IMR-90 (cell line): ENCODE measurements at regions not wholly inside any gene's neighbourhood (a gene's known extent, or its start where the extent isn't known, plus 50 kb on each side); places are given as distances from the start of the nearest gene placed in this dataset.

ENCODE experiments used
- ATAC-seq: fragments of 200-7000 bp; cut with Tn5 transposase; 2 replicates; pipeline ENCODE4 v1.9.1; 2020; ENCODE audit warnings: low read depth, mild to moderate bottlenecking, moderate library complexity
- BruUV-seq: library from RNA; stranded (reverse); fragments of 400-500 nt; replicated peaks from 2 replicates; lab custom pipeline; 2021; lab: Mats Ljungman, UMichigan
- CTCF ChIA-PET: fragments of 300-600 bp; formaldehyde crosslinking; extraction: SDS; loops from one replicate; lab custom pipeline; 2021; ENCODE audit warnings: antibody characterized with exemption; lab: Yijun Ruan, JAX
- POLR2A ChIA-PET: fragments of 300-600 bp; sonication (Branson Sonifier 250); formaldehyde crosslinking; loops from one replicate; lab custom pipeline; 2022; ENCODE audit warnings: antibody characterized with exemption; ENCODE audit not compliant: unreplicated experiment; lab: Charles Lee
- DNase-seq: peaks from one replicate; pipeline ENCODE4 v3.0.0; 2013
- H2AFZ ChIP-seq: replicated peaks from 2 replicates; pipeline ENCODE3; 2013; ENCODE audit warnings: low read length, mild to moderate bottlenecking; ENCODE audit not compliant: poor library complexity
- H2AK5ac ChIP-seq: 2 replicates; pipeline ENCODE4 v1.6.1; 2013; ENCODE audit warnings: low read depth, low read length, inconsistent platforms
- H2AK9ac ChIP-seq: replicated peaks from 2 replicates; pipeline ENCODE3; 2013; ENCODE audit warnings: mild to moderate bottlenecking, low read depth, low read length, moderate library complexity; ENCODE audit not compliant: poor library complexity
- H2BK120ac ChIP-seq: 2 replicates; pipeline ENCODE4 v1.6.1; 2013; ENCODE audit warnings: low read depth, low read length, inconsistent platforms
- H2BK15ac ChIP-seq: 3 replicates; pipeline ENCODE4 v1.6.1; 2013; ENCODE audit warnings: low read depth, low read length, inconsistent platforms
- H2BK20ac ChIP-seq: 2 replicates; pipeline ENCODE4 v1.6.1; 2013; ENCODE audit warnings: low read depth, mild to moderate bottlenecking, inconsistent platforms, low read length, moderate library complexity
- H2BK5ac ChIP-seq: 2 replicates; pipeline ENCODE4 v1.6.1; 2013; ENCODE audit warnings: mild to moderate bottlenecking, low read depth, low read length, inconsistent platforms; ENCODE audit not compliant: poor library complexity, severe bottlenecking
- H3K14ac ChIP-seq: replicated peaks from 2 replicates; pipeline ENCODE4 v1.6.1; 2013; ENCODE audit warnings: low read depth, low read length, inconsistent platforms
- H3K18ac ChIP-seq: 2 replicates; pipeline ENCODE4 v1.6.1; 2013; ENCODE audit warnings: low read depth, low read length, control low read depth
- H3K23ac ChIP-seq: 2 replicates; pipeline ENCODE4 v1.6.1; 2013; ENCODE audit warnings: low read depth, low read length, inconsistent platforms
- H3K27ac ChIP-seq: 2 replicates; pipeline ENCODE4 v1.5.1; 2013; ENCODE audit warnings: mild to moderate bottlenecking, control low read depth, low read length; ENCODE audit not compliant: insufficient read depth
- H3K27me3 ChIP-seq: 2 replicates; pipeline ENCODE4 v1.6.1; 2013; ENCODE audit warnings: low read length; ENCODE audit not compliant: control insufficient read depth, insufficient read depth
- H3K36me3 ChIP-seq: 2 replicates; pipeline ENCODE4 v1.6.1; 2013; ENCODE audit warnings: low read length, mixed read lengths; ENCODE audit not compliant: control insufficient read depth, insufficient read depth
- H3K4ac ChIP-seq: 2 replicates; pipeline ENCODE4 v1.6.1; 2013; ENCODE audit warnings: low read depth, low read length, inconsistent platforms
- H3K4me1 ChIP-seq: 2 replicates; pipeline ENCODE4 v1.6.1; 2013; ENCODE audit warnings: low read length, mixed read lengths; ENCODE audit not compliant: control insufficient read depth, insufficient read depth
- H3K4me2 ChIP-seq: 2 replicates; pipeline ENCODE4 v1.6.1; 2013; ENCODE audit warnings: low read depth, mild to moderate bottlenecking, control low read depth, low read length, moderate library complexity
- H3K4me3 ChIP-seq: 2 replicates; pipeline ENCODE4 v1.5.1; 2013; ENCODE audit warnings: low read depth, mild to moderate bottlenecking, control low read depth, low read length, moderate library complexity; ENCODE audit not compliant: insufficient read depth
- H3K56ac ChIP-seq: 2 replicates; pipeline ENCODE4 v1.6.1; 2013; ENCODE audit warnings: low read length, inconsistent platforms; ENCODE audit not compliant: insufficient read depth; ENCODE audit errors: extremely low read depth
- H3K79me1 ChIP-seq, 2 experiments: 2 replicates each; pipeline ENCODE4 v1.6.1; 2013; ENCODE audit warnings: low read length in 2 of 2, inconsistent platforms in 1 of 2, low read depth in 1 of 2
- H3K9ac ChIP-seq: 2 replicates; pipeline ENCODE4 v1.6.1; 2013; ENCODE audit warnings: low read depth, low read length, control low read depth
- H3K9me1 ChIP-seq: 2 replicates; pipeline ENCODE4 v1.6.1; 2013; ENCODE audit warnings: low read length, inconsistent platforms; ENCODE audit not compliant: insufficient read depth
- H3K9me3 ChIP-seq: 2 replicates; pipeline ENCODE4 v1.6.1; 2013; ENCODE audit warnings: low read length; ENCODE audit not compliant: control insufficient read depth, insufficient read depth
- H4K20me1 ChIP-seq: 2 replicates; pipeline ENCODE4 v1.6.1; 2013; ENCODE audit warnings: low read length, inconsistent platforms; ENCODE audit not compliant: insufficient read depth
- H4K5ac ChIP-seq: 2 replicates; pipeline ENCODE4 v1.6.1; 2013; ENCODE audit warnings: mild to moderate bottlenecking, low read depth, low read length, control low read depth
- H4K8ac ChIP-seq, 2 experiments: 2 replicates each; pipeline ENCODE4 v1.6.1; 2013; ENCODE audit warnings: low read depth in 2 of 2, low read length in 2 of 2, control low read depth in 1 of 2, inconsistent platforms in 1 of 2
- H4K91ac ChIP-seq: 2 replicates; pipeline ENCODE4 v1.6.1; 2013; ENCODE audit warnings: low read depth, low read length, inconsistent platforms; ENCODE audit not compliant: insufficient read depth
- RCOR1 ChIP-seq: IDR thresholded peaks from 2 replicates; pipeline ENCODE4 v1.6.1; 2012; ENCODE audit warnings: mild to moderate bottlenecking, low read length, improper control_type of control experiment; ENCODE audit not compliant: insufficient replicate concordance
- WGBS, 2 experiments: methylation state at CpG; one replicate each; pipeline versions ENCODE4 v1.1.5 to v1.1.7; 2013; ENCODE audit warnings: missing lambda C conversion rate in 2 of 2; ENCODE audit not compliant: insufficient read length in 1 of 2; ENCODE audit errors: extremely low coverage in 2 of 2; 5-methylcytosine and 5-hydroxymethylcytosine counted together
- dilution Hi-C: fragments of 300-500 bp; cut with HindIII; formaldehyde crosslinking; loops from one replicate; pipeline ENCODE4 v1.14.3; 2018; ENCODE audit warnings: low sequenced_read_pairs; ENCODE audit not compliant: unreplicated experiment
- in situ Hi-C: fragments of 300-500 bp; cut with MboI; formaldehyde crosslinking; loops from 3 replicates; pipeline ENCODE4 v1.14.3; 2019; ENCODE audit warnings: low sequenced_read_pairs, inconsistent platforms, mixed read lengths
- intact Hi-C: fragments of 100-400 bp; cut with micrococcal nuclease; formaldehyde crosslinking; loops from 2 replicates; pipeline ENCODE4 v1.10.0; 2022

DNA sequence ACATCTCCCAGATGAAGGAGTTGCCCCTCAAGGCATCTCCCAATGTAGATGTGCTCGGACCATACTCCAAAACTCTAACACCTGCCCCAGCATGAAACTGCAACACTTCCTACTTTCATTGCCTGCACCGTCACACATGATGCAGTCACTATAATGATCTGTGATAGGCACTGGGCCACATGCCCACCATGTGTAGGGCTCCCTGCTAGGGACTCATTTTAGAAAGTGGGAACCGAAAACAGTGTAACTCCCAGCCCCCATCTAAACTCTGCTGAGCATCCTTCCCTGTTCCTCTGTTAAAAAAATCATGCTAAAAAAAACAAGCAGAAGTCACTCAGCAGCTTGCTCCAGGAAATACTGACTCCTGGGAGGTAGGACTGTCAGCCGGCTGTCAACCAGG lies 496.1 kb upstream of the RAB6C start:
- in situ Hi-C loops (no loop called here), dilution Hi-C loops (no loop called here), intact Hi-C loops (no loop called here)
- no peak overlapping the region for H3K4ac ChIP-seq
- H3K36me3 ChIP-seq = no peaks in the 10 kb centered on the region
- H3K18ac ChIP-seq = no peak overlapping the region
- no peak overlapping the region for H3K9ac ChIP-seq
- H4K20me1 ChIP-seq = no peaks in the 10 kb centered on the region
- TF ChIP-seq RCOR1 = no peak
- H2BK5ac ChIP-seq = no peak overlapping the region
- CTCF ChIA-PET = no interaction called here
- DNase-seq (no peak), ATAC-seq (no peak)
- no peaks in the 10 kb centered on the region for H3K9me1 ChIP-seq
- H3K23ac ChIP-seq = no peak overlapping the region
- no TSS peak for BruUV-seq
- H2BK20ac ChIP-seq = no peak overlapping the region
- WGBS, 2 experiments = 0% methylated on average over 1 of the region's 4 CpGs; no CpG with 5 or more reads in 1 of the 2 experiments
- H4K91ac ChIP-seq = no peak overlapping the region
- no peak overlapping the region for H3K27ac ChIP-seq
- no peak overlapping the region for H2AFZ ChIP-seq
- H2BK120ac ChIP-seq = no peak overlapping the region
- no peak overlapping the region for H3K14ac ChIP-seq
- H2AK9ac ChIP-seq = no peak overlapping the region
- no peak overlapping the region for H2BK15ac ChIP-seq
- H2AK5ac ChIP-seq = no peak overlapping the region
- no peaks in the 10 kb centered on the region for H3K4me1 ChIP-seq
- H4K5ac ChIP-seq = no peak overlapping the region
- no peak overlapping the region for H4K8ac ChIP-seq
- H3K27me3 ChIP-seq = no peaks in the 10 kb centered on the region
- no peak overlapping the region for H3K56ac ChIP-seq
- peaks cover 40% of the 10 kb centered on the region for H3K9me3 ChIP-seq
- H3K79me1 ChIP-seq = no peaks in the 10 kb centered on the region
- H3K4me3 ChIP-seq = no peak overlapping the region
- H3K4me2 ChIP-seq = no peak overlapping the region
- POLR2A ChIA-PET = no interaction called here
